ENCODE measurements at regions not wholly inside any gene's neighbourhood (a gene's known extent, or its start where the extent isn't known, plus 50 kb on each side); places are given as distances from the start of the nearest gene placed in this dataset.

DNA sequence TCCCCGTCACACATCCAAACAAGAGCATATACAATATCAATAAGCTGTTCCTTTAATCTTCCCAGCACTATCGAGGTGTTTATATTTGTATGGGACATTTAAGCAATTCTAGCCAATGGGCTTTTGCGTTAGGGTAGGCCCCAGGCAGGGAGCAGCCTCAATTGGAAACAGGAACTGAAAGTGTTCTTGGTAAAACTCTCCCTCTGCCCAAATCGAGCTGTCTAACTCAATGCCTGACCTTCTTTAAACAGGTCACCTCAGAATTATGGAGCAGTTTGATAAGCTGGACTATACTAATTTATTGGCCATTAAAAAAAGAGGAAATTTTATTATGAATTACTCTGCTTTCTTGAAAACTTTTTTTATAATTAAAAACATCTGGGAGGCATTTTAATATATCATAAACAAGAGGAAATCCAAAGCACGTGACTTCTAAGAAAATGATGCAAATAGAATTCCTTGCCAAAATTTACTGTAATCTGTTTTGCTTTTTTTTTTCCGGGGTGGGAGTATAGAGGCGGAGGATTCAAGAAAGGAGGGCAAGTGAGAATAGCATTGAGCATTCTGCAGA, 498.1 kb downstream of the LMO4 start (continued):
- TF ChIP-seq, protein P1, sequence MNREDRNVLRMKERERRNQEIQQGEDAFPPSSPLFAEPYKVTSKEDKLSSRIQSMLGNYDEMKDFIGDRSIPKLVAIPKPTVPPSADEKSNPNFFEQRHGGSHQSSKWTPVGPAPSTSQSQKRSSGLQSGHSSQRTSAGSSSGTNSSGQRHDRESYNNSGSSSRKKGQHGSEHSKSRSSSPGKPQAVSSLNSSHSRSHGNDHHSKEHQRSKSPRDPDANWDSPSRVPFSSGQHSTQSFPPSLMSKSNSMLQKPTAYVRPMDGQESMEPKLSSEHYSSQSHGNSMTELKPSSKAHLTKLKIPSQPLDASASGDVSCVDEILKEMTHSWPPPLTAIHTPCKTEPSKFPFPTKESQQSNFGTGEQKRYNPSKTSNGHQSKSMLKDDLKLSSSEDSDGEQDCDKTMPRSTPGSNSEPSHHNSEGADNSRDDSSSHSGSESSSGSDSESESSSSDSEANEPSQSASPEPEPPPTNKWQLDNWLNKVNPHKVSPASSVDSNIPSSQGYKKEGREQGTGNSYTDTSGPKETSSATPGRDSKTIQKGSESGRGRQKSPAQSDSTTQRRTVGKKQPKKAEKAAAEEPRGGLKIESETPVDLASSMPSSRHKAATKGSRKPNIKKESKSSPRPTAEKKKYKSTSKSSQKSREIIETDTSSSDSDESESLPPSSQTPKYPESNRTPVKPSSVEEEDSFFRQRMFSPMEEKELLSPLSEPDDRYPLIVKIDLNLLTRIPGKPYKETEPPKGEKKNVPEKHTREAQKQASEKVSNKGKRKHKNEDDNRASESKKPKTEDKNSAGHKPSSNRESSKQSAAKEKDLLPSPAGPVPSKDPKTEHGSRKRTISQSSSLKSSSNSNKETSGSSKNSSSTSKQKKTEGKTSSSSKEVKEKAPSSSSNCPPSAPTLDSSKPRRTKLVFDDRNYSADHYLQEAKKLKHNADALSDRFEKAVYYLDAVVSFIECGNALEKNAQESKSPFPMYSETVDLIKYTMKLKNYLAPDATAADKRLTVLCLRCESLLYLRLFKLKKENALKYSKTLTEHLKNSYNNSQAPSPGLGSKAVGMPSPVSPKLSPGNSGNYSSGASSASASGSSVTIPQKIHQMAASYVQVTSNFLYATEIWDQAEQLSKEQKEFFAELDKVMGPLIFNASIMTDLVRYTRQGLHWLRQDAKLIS (CRISPR knock-in tag; IDR thresholded peaks at IDR 0.05; ENCODE audit: borderline replicate concordance): no peak
- TF ChIP-seq ZNF416 (CRISPR knock-in tag; IDR thresholded peaks at IDR 0.05) (no peak), ZNF232 (CRISPR knock-in tag; IDR thresholded peaks at IDR 0.05) (no peak), CBFB (CRISPR knock-in tag; IDR thresholded peaks at IDR 0.05; ENCODE audit: low read depth) (no peak), SMAD4 (CRISPR knock-in tag; IDR thresholded peaks at IDR 0.05) (no peak), NFE2L1 (CRISPR knock-in tag; IDR thresholded peaks at IDR 0.05) (no peak), ZNF263 (CRISPR knock-in tag; IDR thresholded peaks at IDR 0.05; ENCODE audit: low read depth) (no peak), ZNF219 (CRISPR knock-in tag; IDR thresholded peaks at IDR 0.05; ENCODE audit: borderline replicate concordance) (no peak), ESRRA (CRISPR knock-in tag; IDR thresholded peaks at IDR 0.05; ENCODE audit: borderline replicate concordance) (no peak), GABPB1 (CRISPR knock-in tag; IDR thresholded peaks at IDR 0.05) (no peak)
- TF ChIP-seq, protein P2, sequence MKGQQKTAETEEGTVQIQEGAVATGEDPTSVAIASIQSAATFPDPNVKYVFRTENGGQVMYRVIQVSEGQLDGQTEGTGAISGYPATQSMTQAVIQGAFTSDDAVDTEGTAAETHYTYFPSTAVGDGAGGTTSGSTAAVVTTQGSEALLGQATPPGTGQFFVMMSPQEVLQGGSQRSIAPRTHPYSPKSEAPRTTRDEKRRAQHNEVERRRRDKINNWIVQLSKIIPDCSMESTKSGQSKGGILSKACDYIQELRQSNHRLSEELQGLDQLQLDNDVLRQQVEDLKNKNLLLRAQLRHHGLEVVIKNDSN (CRISPR knock-in tag; IDR thresholded peaks at IDR 0.05): no peak
- TF ChIP-seq, protein P3, sequence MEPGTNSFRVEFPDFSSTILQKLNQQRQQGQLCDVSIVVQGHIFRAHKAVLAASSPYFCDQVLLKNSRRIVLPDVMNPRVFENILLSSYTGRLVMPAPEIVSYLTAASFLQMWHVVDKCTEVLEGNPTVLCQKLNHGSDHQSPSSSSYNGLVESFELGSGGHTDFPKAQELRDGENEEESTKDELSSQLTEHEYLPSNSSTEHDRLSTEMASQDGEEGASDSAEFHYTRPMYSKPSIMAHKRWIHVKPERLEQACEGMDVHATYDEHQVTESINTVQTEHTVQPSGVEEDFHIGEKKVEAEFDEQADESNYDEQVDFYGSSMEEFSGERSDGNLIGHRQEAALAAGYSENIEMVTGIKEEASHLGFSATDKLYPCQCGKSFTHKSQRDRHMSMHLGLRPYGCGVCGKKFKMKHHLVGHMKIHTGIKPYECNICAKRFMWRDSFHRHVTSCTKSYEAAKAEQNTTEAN (CRISPR knock-in tag; IDR thresholded peaks at IDR 0.05): no peak
- TF ChIP-seq, protein P4, sequence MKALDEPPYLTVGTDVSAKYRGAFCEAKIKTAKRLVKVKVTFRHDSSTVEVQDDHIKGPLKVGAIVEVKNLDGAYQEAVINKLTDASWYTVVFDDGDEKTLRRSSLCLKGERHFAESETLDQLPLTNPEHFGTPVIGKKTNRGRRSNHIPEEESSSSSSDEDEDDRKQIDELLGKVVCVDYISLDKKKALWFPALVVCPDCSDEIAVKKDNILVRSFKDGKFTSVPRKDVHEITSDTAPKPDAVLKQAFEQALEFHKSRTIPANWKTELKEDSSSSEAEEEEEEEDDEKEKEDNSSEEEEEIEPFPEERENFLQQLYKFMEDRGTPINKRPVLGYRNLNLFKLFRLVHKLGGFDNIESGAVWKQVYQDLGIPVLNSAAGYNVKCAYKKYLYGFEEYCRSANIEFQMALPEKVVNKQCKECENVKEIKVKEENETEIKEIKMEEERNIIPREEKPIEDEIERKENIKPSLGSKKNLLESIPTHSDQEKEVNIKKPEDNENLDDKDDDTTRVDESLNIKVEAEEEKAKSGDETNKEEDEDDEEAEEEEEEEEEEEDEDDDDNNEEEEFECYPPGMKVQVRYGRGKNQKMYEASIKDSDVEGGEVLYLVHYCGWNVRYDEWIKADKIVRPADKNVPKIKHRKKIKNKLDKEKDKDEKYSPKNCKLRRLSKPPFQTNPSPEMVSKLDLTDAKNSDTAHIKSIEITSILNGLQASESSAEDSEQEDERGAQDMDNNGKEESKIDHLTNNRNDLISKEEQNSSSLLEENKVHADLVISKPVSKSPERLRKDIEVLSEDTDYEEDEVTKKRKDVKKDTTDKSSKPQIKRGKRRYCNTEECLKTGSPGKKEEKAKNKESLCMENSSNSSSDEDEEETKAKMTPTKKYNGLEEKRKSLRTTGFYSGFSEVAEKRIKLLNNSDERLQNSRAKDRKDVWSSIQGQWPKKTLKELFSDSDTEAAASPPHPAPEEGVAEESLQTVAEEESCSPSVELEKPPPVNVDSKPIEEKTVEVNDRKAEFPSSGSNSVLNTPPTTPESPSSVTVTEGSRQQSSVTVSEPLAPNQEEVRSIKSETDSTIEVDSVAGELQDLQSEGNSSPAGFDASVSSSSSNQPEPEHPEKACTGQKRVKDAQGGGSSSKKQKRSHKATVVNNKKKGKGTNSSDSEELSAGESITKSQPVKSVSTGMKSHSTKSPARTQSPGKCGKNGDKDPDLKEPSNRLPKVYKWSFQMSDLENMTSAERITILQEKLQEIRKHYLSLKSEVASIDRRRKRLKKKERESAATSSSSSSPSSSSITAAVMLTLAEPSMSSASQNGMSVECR (CRISPR knock-in tag; IDR thresholded peaks at IDR 0.05; ENCODE audit: borderline replicate concordance): no peak

DNA sequence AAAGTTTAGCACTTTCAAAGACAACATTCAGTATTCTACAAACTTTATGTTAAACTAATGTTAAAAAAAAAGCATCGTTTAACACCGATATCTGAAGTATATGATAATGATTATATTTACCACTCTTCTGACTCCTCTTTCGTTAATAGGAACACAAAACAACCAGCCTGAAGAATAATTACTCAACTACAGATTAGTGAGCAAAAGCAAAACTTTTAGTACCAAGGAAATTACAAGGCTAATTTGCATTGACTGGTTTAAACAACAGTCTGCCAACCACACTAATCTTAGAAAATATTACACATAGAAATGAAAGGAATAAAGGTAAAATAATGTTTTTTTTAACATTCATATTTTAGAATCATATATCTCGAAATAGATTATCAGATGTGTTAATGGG, 500.7 kb downstream of the LMO4 start:
- DNase-seq (ENCODE audit: low spot score) (no peak), ATAC-seq (no peak)
- H3K4me3 Mint-ChIP-seq: no peak overlapping the region
- 0 out of 2 replicates have a peak, but pooled peaks cover 5% of the 10 kb centered on the region for H3K4me1 Mint-ChIP-seq
- CTCF ChIA-PET: no interaction called here
- POLR2A ChIA-PET: no interaction called here
- H3K27me3 Mint-ChIP-seq (ENCODE audit: low read depth): no peaks in the 10 kb centered on the region
- H3K27ac Mint-ChIP-seq: no peak overlapping the region
- H3K36me3 Mint-ChIP-seq: no peaks in the 10 kb centered on the region
- H3K9me3 Mint-ChIP-seq: peaks cover 4% of the 10 kb centered on the region; the same call in 1 of the 2 replicates
- TF ChIP-seq TP53 (CRISPR knock-in tag; IDR thresholded peaks at IDR 0.05): no peak
- TF ChIP-seq ZBTB21 (CRISPR knock-in tag; IDR thresholded peaks at IDR 0.05; ENCODE audit: borderline replicate concordance): no peak
- TF ChIP-seq, protein P5, sequence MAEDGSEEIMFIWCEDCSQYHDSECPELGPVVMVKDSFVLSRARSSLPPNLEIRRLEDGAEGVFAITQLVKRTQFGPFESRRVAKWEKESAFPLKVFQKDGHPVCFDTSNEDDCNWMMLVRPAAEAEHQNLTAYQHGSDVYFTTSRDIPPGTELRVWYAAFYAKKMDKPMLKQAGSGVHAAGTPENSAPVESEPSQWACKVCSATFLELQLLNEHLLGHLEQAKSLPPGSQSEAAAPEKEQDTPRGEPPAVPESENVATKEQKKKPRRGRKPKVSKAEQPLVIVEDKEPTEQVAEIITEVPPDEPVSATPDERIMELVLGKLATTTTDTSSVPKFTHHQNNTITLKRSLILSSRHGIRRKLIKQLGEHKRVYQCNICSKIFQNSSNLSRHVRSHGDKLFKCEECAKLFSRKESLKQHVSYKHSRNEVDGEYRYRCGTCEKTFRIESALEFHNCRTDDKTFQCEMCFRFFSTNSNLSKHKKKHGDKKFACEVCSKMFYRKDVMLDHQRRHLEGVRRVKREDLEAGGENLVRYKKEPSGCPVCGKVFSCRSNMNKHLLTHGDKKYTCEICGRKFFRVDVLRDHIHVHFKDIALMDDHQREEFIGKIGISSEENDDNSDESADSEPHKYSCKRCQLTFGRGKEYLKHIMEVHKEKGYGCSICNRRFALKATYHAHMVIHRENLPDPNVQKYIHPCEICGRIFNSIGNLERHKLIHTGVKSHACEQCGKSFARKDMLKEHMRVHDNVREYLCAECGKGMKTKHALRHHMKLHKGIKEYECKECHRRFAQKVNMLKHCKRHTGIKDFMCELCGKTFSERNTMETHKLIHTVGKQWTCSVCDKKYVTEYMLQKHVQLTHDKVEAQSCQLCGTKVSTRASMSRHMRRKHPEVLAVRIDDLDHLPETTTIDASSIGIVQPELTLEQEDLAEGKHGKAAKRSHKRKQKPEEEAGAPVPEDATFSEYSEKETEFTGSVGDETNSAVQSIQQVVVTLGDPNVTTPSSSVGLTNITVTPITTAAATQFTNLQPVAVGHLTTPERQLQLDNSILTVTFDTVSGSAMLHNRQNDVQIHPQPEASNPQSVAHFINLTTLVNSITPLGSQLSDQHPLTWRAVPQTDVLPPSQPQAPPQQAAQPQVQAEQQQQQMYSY (CRISPR knock-in tag; IDR thresholded peaks at IDR 0.05): no peak
- TF ChIP-seq EMX1 (CRISPR knock-in tag; IDR thresholded peaks at IDR 0.05): no peak
- TF ChIP-seq JAZF1 (CRISPR knock-in tag; IDR thresholded peaks at IDR 0.05): no peak
- no peak for TF ChIP-seq ETV6 (CRISPR knock-in tag; IDR thresholded peaks at IDR 0.05)
- TF ChIP-seq ZNF416 (CRISPR knock-in tag; IDR thresholded peaks at IDR 0.05): no peak
- no peak for TF ChIP-seq TEAD1 (CRISPR knock-in tag; IDR thresholded peaks at IDR 0.05)
- TF ChIP-seq ELF4 (CRISPR knock-in tag; IDR thresholded peaks at IDR 0.05; ENCODE audit: low read depth): no peak
- TF ChIP-seq ATF1 (CRISPR knock-in tag; IDR thresholded peaks at IDR 0.05): no peak
